Keratinocyte (primary cell): ENCODE measurements at regions not wholly inside any gene's neighbourhood (a gene's known extent, or its start where the extent isn't known, plus 50 kb on each side); places are given as distances from the start of the nearest gene placed in this dataset.

Experiments used
- DNase-seq: peaks from one replicate; pipeline ENCODE4 v3.0.0-alpha.2; 2011; ENCODE audit warnings: low read depth, missing footprints, low spot score
- FAIRE-seq: peaks from 2 replicates; lab custom pipeline; 2011; peaks lifted over from hg19 to GRCh38; lab: Jason Lieb, UNC
- H2AFZ ChIP-seq: 2 replicates; pipeline ENCODE4 v1.6.0; 2012; ENCODE audit warnings: low read length, control low read depth, inconsistent platforms; ENCODE audit not compliant: control insufficient read depth
- H3K27ac ChIP-seq: 2 replicates; pipeline ENCODE4 v1.5.1; 2011; ENCODE audit warnings: low read length; ENCODE audit not compliant: control insufficient read depth, insufficient read depth
- H3K27me3 ChIP-seq: 3 replicates; pipeline ENCODE4 v1.6.0; 2011; ENCODE audit warnings: low read length; ENCODE audit not compliant: control insufficient read depth, insufficient read depth; ENCODE audit errors: extremely low read depth
- H3K36me3 ChIP-seq, 2 experiments: 2 replicates in 1 of 2; 3 replicates in 1 of 2; pipeline ENCODE4 v1.5.1; 2011; ENCODE audit warnings: low read length in 2 of 2, mild to moderate bottlenecking in 1 of 2; ENCODE audit not compliant: control insufficient read depth in 2 of 2, insufficient read depth in 2 of 2; ENCODE audit errors: extremely low read depth in 1 of 2
- H3K4me1 ChIP-seq: 3 replicates; pipeline ENCODE4 v1.5.1; 2011; ENCODE audit warnings: low read length; ENCODE audit not compliant: control insufficient read depth, insufficient read depth; ENCODE audit errors: extremely low read depth
- H3K4me2 ChIP-seq: 3 replicates; pipeline ENCODE4 v1.6.0; 2011; ENCODE audit warnings: low read depth, low read length; ENCODE audit not compliant: control insufficient read depth, insufficient read depth; ENCODE audit errors: extremely low read depth
- H3K4me3 ChIP-seq, 3 experiments: fragments of 200-600 bp in 1 of 3; sonication (generic) in 1 of 3; 2 replicates in 2 of 3; 3 replicates in 1 of 3; pipeline ENCODE4 v1.5.1; 2011 to 2016; ENCODE audit warnings: low read length in 3 of 3, mild to moderate bottlenecking in 3 of 3, control low read depth in 2 of 3, inconsistent platforms in 1 of 3, low read depth in 1 of 3, mixed read lengths in 1 of 3, mixed run types in 1 of 3, moderate library complexity in 1 of 3; ENCODE audit not compliant: control insufficient read depth in 2 of 3, insufficient read depth in 2 of 3; ENCODE audit errors: extremely low read depth in 1 of 3
- H3K79me2 ChIP-seq: 2 replicates; pipeline ENCODE4 v1.6.0; 2012; ENCODE audit warnings: low read length; ENCODE audit not compliant: control insufficient read depth, insufficient read depth
- H3K9ac ChIP-seq: 3 replicates; pipeline ENCODE4 v1.6.0; 2011; ENCODE audit warnings: low read length; ENCODE audit not compliant: control insufficient read depth, insufficient read depth; ENCODE audit errors: extremely low read depth
- H3K9me1 ChIP-seq: 3 replicates; pipeline ENCODE4 v1.6.0; 2011; ENCODE audit warnings: low read length; ENCODE audit not compliant: control insufficient read depth, insufficient read depth; ENCODE audit errors: extremely low read depth
- H3K9me3 ChIP-seq: 2 replicates; pipeline ENCODE4 v1.5.1; 2012; ENCODE audit warnings: low read depth, low read length; ENCODE audit not compliant: control insufficient read depth
- H4K20me1 ChIP-seq: 3 replicates; pipeline ENCODE4 v1.6.0; 2011; ENCODE audit warnings: low read length; ENCODE audit not compliant: control insufficient read depth, insufficient read depth; ENCODE audit errors: extremely low read depth
- CTCF ChIP-seq, 3 experiments: IDR thresholded peaks in 1 of 3; conservative IDR thresholded peaks in 1 of 3; optimal IDR thresholded peaks in 1 of 3; 2 replicates in 2 of 3; 3 replicates in 1 of 3; pipeline versions ENCODE3 to v1.5.1; 2011; ENCODE audit warnings: low read length in 3 of 3, mild to moderate bottlenecking in 3 of 3, moderate library complexity in 2 of 3, control low read depth in 1 of 3, inconsistent platforms in 1 of 3; ENCODE audit not compliant: insufficient read depth in 2 of 3; ENCODE audit errors: extremely low read depth in 1 of 3
- EZH2 ChIP-seq: IDR thresholded peaks from one replicate; pipeline ENCODE4 v1.6.1; 2012; ENCODE audit warnings: inconsistent platforms, mild to moderate bottlenecking, low read length, moderate library complexity
- dilution Hi-C: fragments of 300-500 bp; cut with MboI; formaldehyde crosslinking; loops from one replicate; pipeline ENCODE4 v1.7.0; 2020; ENCODE audit warnings: low sequenced_read_pairs; ENCODE audit not compliant: extremely low pct_ligation_motif_present

DNA sequence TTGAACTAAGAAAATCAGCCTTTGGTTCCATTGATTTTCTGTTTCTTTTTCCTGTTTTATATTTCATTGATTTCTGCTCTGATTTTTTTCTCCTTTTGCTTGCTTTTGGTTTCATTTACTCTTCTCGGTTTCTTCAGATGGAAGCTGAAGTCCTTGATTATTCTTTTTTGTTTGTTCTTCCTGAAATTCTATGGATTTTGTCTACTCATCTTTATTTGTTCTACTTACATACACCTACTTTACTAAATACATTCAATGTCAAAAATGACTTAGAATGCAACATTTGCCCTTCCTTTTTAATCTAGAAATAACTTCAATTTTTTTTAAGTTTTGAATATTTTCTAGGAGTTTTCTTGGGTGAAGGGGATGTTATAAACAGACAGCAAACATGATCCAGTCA lies 612.5 kb downstream of the METTL4 start:
- Histone ChIP-seq H3K36me3 (no peaks in the 10 kb centered on the region), H3K27ac (no peak overlapping the region), H3K79me2 (no peaks in the 10 kb centered on the region), H4K20me1 (no peaks in the 10 kb centered on the region), H3K27me3 (no peaks in the 10 kb centered on the region), H3K9ac (no peak overlapping the region), H3K4me2 (no peak overlapping the region), H3K9me1 (no peaks in the 10 kb centered on the region), H3K4me3 (no peak overlapping the region), H3K9me3 (no peaks in the 10 kb centered on the region), H2AFZ (no peak overlapping the region), H3K4me1 (no peaks in the 10 kb centered on the region)
- FAIRE-seq (no peak), DNase-seq (no peak)
- dilution Hi-C loops = no loop called here
- TF ChIP-seq EZH2 (no peak), CTCF (optimal IDR thresholded peaks at IDR 0.05 in 1 of 3, IDR thresholded peaks at IDR 0.05 in 1 of 3, conservative IDR thresholded peaks at IDR 0.05 in 1 of 3; ENCODE audit: extremely low read depth in 1 of 3, insufficient read depth in 2 of 3, low read length in 3 of 3) (no peak)

DNA sequence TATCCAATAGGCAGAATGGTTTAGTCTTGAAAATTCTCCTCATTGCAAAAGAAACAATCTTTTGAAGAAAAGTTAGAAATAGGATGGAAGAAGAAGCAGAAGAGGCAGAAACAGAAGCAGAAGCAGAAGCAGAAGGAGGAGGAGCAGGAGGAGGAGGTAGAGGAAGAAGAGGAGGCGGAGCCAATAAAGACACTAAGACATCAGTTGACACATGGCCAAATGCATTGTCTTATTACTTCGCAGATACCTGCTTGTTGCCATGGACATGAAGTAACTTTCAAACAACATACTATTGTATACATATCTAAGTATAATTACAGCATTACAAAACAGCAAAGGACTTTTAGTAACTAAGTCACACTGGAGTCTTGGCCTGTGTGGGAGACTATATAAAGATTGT lies 606.3 kb downstream of the METTL4 start:
- no peak for FAIRE-seq
- Histone ChIP-seq H3K27me3 (no peaks in the 10 kb centered on the region), H3K9me3 (no peaks in the 10 kb centered on the region)

More for the DNA sequence above, 606.3 kb downstream of the METTL4 start:
- no peak overlapping the region for H3K4me3 ChIP-seq
- no peak overlapping the region for H3K9ac ChIP-seq
- H3K79me2 ChIP-seq = no peaks in the 10 kb centered on the region
- H3K4me1 ChIP-seq = no peaks in the 10 kb centered on the region
- dilution Hi-C loops = no loop called here
- no peaks in the 10 kb centered on the region for H3K36me3 ChIP-seq
- H4K20me1 ChIP-seq = no peaks in the 10 kb centered on the region
- no peak overlapping the region for H3K4me2 ChIP-seq
- H2AFZ ChIP-seq = no peak overlapping the region
- DNase-seq = no peak
- TF ChIP-seq CTCF (optimal IDR thresholded peaks at IDR 0.05 in 1 of 3, IDR thresholded peaks at IDR 0.05 in 1 of 3, conservative IDR thresholded peaks at IDR 0.05 in 1 of 3; ENCODE audit: extremely low read depth in 1 of 3, insufficient read depth in 2 of 3, low read length in 3 of 3) = no peak
- no peak for TF ChIP-seq EZH2
- H3K9me1 ChIP-seq = no peaks in the 10 kb centered on the region
- no peak overlapping the region for H3K27ac ChIP-seq
